ENCODE measurements at regions not wholly inside any gene's neighbourhood (a gene's known extent, or its start where the extent isn't known, plus 50 kb on each side); places are given as distances from the start of the nearest gene placed in this dataset.
"Not testable (repeated sequence)": the region's sequence is repeated elsewhere in the genome, so short reads cannot be mapped to it uniquely, and the experiment has no call there.

DNA sequence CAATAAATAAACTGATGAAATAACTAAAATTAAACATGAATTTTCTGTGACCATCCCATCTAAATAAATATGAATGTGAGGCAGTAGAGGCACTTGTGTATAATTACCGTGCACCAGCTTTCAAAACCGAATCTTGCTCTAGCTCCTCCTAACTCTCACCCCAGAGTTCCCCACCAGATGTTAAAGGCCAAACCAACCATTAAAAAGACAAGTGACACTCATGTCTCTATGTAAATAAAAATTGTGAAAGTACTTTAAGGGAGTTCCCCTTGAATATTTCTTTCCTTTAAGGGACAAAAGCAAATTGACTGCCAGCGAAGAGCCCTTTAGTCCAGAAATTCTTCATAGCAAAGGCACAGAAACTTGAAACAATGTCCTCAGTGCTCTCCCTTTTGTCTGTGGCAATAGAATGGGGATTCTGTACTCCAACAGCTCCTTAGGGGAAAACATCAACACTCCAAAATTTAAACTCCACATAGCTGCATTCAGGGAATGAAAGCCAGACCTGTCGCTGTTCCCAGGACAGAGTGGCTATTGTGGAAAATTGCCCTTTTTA is 101.7 kb upstream of the SOX21 start:
- DNase-seq = no peak

GRCh38 chr13:94811753-94812152 is 99.4 kb upstream of the SOX21 start:
- no peak for DNase-seq

- DNase-seq = no peak
These were observed 88.1 kb upstream of the SOX21 start for GRCh38 chr13:94800423-94800822.

DNA sequence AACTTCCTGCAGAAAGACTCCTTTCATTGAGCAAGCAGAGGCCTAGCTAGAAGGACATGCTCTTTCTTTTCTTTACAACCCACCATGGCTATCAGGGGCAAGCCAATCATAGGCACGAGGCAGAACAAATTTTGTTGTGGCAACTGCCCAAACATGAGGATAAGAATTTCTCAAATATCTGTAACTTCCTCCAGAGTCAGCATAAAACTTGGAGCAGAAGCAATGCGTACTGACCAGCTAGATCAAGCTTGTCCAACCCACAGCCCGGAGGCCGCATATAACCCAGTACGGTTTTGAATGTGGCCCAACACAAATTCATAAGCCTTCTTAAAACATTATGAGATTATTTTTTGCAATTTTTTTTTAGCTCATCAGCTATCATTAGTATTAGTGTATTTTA is 87.0 kb upstream of the SOX21 start:
- no peak for DNase-seq

DNA sequence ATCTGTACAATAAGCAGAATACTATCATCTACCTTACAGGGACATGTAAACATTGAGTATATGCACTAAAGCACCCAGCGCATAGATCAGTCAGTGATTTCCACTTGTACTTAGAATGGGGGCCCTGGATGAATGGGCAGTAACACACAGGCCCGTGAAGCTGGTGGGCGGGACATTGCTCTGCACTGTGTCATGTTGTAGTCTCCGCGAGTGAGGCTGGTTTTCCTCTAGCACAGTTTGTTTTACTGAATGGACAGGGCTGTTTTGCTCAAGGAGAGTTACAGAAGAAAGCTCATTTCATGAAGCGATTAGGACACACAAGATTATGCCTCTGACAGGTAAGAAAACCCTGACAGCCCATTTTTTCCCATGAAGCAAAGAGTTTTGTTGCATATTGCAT is 86.4 kb upstream of the SOX21 start:
- no peak for DNase-seq

DNA sequence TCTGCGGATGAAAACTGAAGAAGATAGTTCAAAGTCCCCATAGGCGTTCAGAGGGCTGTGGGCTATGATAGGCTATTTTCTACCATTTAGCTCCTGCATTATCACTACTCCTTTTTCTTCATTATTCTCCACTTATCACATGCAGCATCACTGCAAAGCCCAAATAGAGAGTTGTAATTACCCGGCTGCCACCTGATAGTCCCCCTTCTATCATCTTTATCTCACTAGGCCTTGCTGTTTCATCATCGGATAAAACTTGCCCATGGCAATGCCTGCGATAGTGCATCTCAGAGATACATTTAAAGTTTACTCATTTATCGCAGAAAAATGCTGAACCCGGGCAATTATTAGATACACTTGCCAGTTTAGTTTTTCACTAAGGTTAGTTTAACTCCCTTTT is 82.9 kb upstream of the SOX21 start:
- no peak for DNase-seq

DNA sequence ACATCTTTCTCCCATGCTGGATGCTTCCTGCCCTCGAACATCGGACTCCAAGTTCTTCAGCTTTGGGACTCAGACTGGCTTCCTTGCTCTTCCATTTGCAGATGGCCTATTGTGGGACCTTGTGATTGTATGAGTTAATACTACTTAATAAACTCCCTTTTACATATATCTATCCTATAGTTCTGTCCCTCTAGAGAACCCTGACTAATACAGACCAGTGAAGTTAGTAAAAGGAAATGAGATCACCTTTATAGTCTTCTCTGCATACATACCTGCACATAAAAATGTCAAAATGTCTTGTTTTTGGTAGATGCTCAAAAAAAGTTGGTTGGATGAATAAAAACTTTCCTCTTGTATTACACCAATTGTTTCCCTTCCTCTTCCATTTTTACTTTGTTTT is 73.9 kb upstream of the SOX21 start:
- DNase-seq = not testable (repeated sequence)

GRCh38 chr13:94784066-94784465 is 71.7 kb upstream of the SOX21 start:
- DNase-seq = no peak

DNA sequence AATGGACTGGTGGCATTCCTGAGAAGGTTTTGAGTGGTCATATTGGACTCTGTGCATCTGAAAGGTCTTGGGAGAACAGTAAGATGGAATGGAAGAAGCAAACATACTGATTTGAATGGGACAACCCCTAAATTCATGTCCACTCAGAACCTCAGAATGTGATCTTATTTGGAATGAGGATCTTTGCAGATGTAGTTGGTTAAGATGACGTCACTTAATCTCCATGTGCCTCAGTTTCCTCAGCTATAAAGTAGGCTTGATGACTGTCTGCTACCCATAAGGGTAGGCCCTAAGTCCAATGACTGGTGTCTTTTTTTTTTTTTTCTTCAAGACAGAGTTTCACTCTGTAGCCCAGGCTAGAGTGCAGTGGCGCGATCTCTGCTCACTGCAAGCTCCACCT is 71.1 kb upstream of the SOX21 start:
- DNase-seq = no peak

DNA sequence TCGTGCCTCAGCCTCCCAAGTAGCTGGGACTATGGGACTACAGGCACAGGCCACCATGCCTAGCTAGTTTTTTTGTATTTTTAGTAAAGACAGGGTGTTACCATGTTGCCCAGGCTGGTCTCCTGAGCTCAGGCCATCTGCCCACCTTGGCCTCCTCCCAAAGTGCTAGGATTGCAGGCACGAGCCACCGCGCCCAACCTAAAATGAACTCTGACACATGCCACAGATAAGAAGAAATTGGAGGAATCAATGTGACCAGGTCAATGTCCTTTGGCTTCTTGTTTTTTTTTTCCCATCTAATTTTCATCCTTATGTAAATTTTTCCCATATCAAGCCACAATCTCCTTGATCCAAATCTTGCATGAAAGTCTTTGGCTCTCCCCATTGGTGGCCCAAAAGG is 68.1 kb upstream of the SOX21 start:
- no peak for DNase-seq

DNA sequence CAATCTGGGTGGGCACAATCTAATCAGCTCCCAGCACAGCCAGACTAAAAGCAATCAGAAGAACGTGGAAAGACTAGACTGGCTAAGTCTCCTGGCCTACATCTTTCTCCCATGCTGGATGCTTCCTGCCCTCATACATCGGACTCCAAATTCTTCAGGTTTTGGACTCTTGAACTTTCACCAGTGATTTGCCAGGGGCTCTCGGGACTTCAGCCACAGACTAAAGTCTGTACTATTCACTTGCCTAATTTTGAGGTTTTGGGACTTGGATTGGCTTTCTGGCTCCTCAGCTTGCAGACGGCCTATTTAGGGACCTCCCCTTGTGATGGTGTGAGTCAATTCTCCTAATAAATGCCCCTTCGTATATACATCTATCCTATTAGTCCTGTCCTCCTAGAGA is 66.6 kb upstream of the SOX21 start:
- no peak for DNase-seq

DNA sequence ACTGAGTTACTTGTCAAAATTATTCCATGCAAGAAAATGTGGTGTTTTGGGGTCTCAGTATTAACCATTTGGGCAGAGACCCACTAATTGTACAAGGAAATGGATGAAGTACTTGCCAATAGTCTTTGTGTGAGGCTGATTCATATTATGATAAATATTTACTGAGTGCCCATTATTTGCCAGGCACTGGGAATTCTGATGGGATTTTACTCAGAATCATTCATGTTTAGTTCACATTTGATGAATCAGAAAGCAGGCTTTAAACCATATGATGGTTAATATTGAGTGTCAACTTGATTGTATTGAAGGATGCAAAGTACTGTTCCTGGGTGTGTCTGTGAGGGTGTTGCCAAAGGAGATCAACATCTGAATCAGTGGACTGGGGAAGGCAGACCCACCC is 66.2 kb upstream of the SOX21 start:
- no peak for DNase-seq

GRCh38 chr13:94776956-94777355 is 64.6 kb upstream of the SOX21 start:
- DNase-seq = no peak

DNA sequence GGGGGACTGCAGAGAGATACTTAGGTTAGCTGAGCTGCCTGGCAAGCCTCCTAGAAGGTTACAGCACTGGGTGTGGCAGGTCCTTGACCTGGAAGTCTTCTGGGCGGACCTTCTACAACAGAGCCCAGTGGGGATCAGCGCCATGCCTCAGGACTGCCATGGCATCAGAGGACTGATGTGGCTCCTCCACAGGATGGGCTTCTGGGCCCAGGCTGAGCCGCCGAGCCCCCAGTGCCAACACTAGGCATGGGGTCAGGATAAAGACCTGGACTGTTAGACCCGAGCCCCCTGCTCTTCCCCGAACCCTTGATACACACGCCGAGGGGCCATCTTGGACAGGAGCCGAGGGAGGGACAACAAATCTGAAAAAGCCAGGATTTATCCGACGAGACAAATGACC is 64.0 kb upstream of the SOX21 start:
- no peak for DNase-seq

- no peak for DNase-seq
These were observed 53.5 kb upstream of the SOX21 start for GRCh38 chr13:94765814-94766213.

- peak; percentile 41 for DNase-seq
These were observed 52.4 kb upstream of the SOX21 start for GRCh38 chr13:94764576-94765321.

Measured in activated CD4-positive, alpha-beta T cell treated with anti-CD3 and anti-CD28 coated beads for 48 hours (primary cell).